ENCODE measurements at regions not wholly inside any gene's neighbourhood (a gene's known extent, or its start where the extent isn't known, plus 50 kb on each side); places are given as distances from the start of the nearest gene placed in this dataset.

- POLR2A ChIA-PET: no interaction called here
- DNase-seq (ENCODE audit: low read depth): no peak
- Histone ChIP-seq H3K36me3 (ENCODE audit: control insufficient read depth, insufficient read depth, low read length) (no peaks in the 10 kb centered on the region), H3K27me3 (ENCODE audit: control insufficient read depth, insufficient read depth, low read length) (no peaks in the 10 kb centered on the region), H3K4me3 (ENCODE audit: low read depth, low read length) (no peak overlapping the region)
- CTCF ChIA-PET: interaction anchor here (1.5 kb wide), 1 partner anchor 77 kb away, joined by 3 read pairs; no protein-coding TSS in a partner anchor
- no peak for TF ChIP-seq CTCF (IDR thresholded peaks at IDR 0.05; ENCODE audit: insufficient read depth, low read depth, low read length)
These were observed 248.4 kb downstream of the PLK2 start for GRCh38 chr5:58211441-58211840.

GRCh38 chr5:58208674-58209073 lies 251.2 kb downstream of the PLK2 start:
- no peak for DNase-seq (ENCODE audit: low read depth)
- no peak for TF ChIP-seq CTCF (IDR thresholded peaks at IDR 0.05; ENCODE audit: insufficient read depth, low read depth, low read length)
- Histone ChIP-seq H3K4me3 (ENCODE audit: low read depth, low read length) (no peak overlapping the region), H3K36me3 (ENCODE audit: control insufficient read depth, insufficient read depth, low read length) (no peaks in the 10 kb centered on the region), H3K27me3 (ENCODE audit: control insufficient read depth, insufficient read depth, low read length) (no peaks in the 10 kb centered on the region)
- POLR2A ChIA-PET: no interaction called here
- CTCF ChIA-PET: no interaction called here

- Histone ChIP-seq H3K27me3 (ENCODE audit: control insufficient read depth, insufficient read depth, low read length) (no peaks in the 10 kb centered on the region), H3K4me3 (ENCODE audit: low read depth, low read length) (no peak overlapping the region), H3K36me3 (ENCODE audit: control insufficient read depth, insufficient read depth, low read length) (no peaks in the 10 kb centered on the region)
- CTCF ChIA-PET: no interaction called here
- DNase-seq (ENCODE audit: low read depth): no peak
- no peak for TF ChIP-seq CTCF (IDR thresholded peaks at IDR 0.05; ENCODE audit: insufficient read depth, low read depth, low read length)
- POLR2A ChIA-PET: no interaction called here
These were observed 252.8 kb downstream of the PLK2 start for GRCh38 chr5:58207076-58207475.

- H3K36me3 ChIP-seq (ENCODE audit: control insufficient read depth, insufficient read depth, low read length): no peaks in the 10 kb centered on the region
- DNase-seq (ENCODE audit: low read depth): no peak
- no peak for TF ChIP-seq CTCF (IDR thresholded peaks at IDR 0.05; ENCODE audit: insufficient read depth, low read depth, low read length)
- H3K27me3 ChIP-seq (ENCODE audit: control insufficient read depth, insufficient read depth, low read length): no peaks in the 10 kb centered on the region
- ChIA-PET CTCF (no interaction called here), POLR2A (no interaction called here)
- no peak overlapping the region for H3K4me3 ChIP-seq (ENCODE audit: low read depth, low read length)
These were observed 254.9 kb downstream of the PLK2 start for GRCh38 chr5:58204966-58205365.

GRCh38 chr5:58202941-58203444 lies 256.9 kb downstream of the PLK2 start:
- DNase-seq (ENCODE audit: low read depth): no peak
- no peaks in the 10 kb centered on the region for H3K27me3 ChIP-seq (ENCODE audit: control insufficient read depth, insufficient read depth, low read length)
- no peak overlapping the region for H3K4me3 ChIP-seq (ENCODE audit: low read depth, low read length)
- POLR2A ChIA-PET: no interaction called here
- TF ChIP-seq CTCF (IDR thresholded peaks at IDR 0.05; ENCODE audit: insufficient read depth, low read depth, low read length): no peak
- H3K36me3 ChIP-seq (ENCODE audit: control insufficient read depth, insufficient read depth, low read length): no peaks in the 10 kb centered on the region
- CTCF ChIA-PET: no interaction called here

Data from BJ (cell line).